ENCODE measurements at regions not wholly inside any gene's neighbourhood (a gene's known extent, or its start where the extent isn't known, plus 50 kb on each side); places are given as distances from the start of the nearest gene placed in this dataset.

- TF ChIP-seq EZH2 (conservative IDR thresholded peaks at IDR 0.05; ENCODE audit: low read depth, low read length) (no peak), ATF6 (CRISPR knock-in tag; conservative IDR thresholded peaks at IDR 0.05) (no peak), CTCF (CRISPR knock-in tag; IDR thresholded peaks at IDR 0.05) (no peak), SMC3 (IDR thresholded peaks at IDR 0.05; ENCODE audit: low read length) (no peak), KLF11 (CRISPR knock-in tag; IDR thresholded peaks at IDR 0.05) (no peak), TBP (CRISPR knock-in tag; IDR thresholded peaks at IDR 0.05) (no peak), FOXP4 (CRISPR knock-in tag; IDR thresholded peaks at IDR 0.05) (no peak), NFE2L2 (IDR thresholded peaks at IDR 0.05; ENCODE audit: low read length) (no peak), PHF21A (CRISPR knock-in tag; IDR thresholded peaks at IDR 0.05) (no peak), HBP1 (CRISPR knock-in tag; IDR thresholded peaks at IDR 0.05; ENCODE audit: low read depth) (no peak), ZZZ3 (CRISPR knock-in tag; IDR thresholded peaks at IDR 0.05; ENCODE audit: borderline replicate concordance) (no peak)
These were observed 434.5 kb downstream of the HDGFL1 start for GRCh38 chr6:23003671-23004467.

Data from HepG2 (cell line).